OCI-LY1 (cell line): ENCODE measurements at regions not wholly inside any gene's neighbourhood (a gene's known extent, or its start where the extent isn't known, plus 50 kb on each side); places are given as distances from the start of the nearest gene placed in this dataset.

Source experiments
- CTCF ChIP-seq: fragments of 200-600 bp; sonication (generic), shearing (Covaris generic); IDR thresholded peaks from 2 replicates; pipeline ENCODE4 v1.5.1; 2017; ENCODE audit warnings: mild to moderate bottlenecking, antibody characterized with exemption, low read length, moderate library complexity, mixed read lengths
- EZH2 ChIP-seq: fragments of 200-600 bp; sonication (generic), shearing (Covaris generic); IDR thresholded peaks from 2 replicates; pipeline ENCODE4 v1.8.0; 2017; ENCODE audit warnings: borderline replicate concordance, mixed run types, mild to moderate bottlenecking, antibody characterized with exemption, low read length, moderate library complexity, mixed read lengths

- TF ChIP-seq CTCF (no peak), EZH2 (no peak)
Observed at GRCh38 chr21:35396655-35397054, 347.6 kb upstream of the RUNX1 start.
